Keratinocyte (primary cell): ENCODE measurements at regions not wholly inside any gene's neighbourhood (a gene's known extent, or its start where the extent isn't known, plus 50 kb on each side); places are given as distances from the start of the nearest gene placed in this dataset.
A peak's percentile ranks its signal among the peaks of the same experiment; 100 is the strongest.

Experiments
- DNase-seq: peaks from one replicate; pipeline ENCODE4 v3.0.0-alpha.2; 2011; ENCODE audit warnings: low read depth, missing footprints, low spot score
- FAIRE-seq: peaks from 2 replicates; lab custom pipeline; 2011; peaks lifted over from hg19 to GRCh38; lab: Jason Lieb, UNC
- H2AFZ ChIP-seq: 2 replicates; pipeline ENCODE4 v1.6.0; 2012; ENCODE audit warnings: low read length, control low read depth, inconsistent platforms; ENCODE audit not compliant: control insufficient read depth
- H3K27ac ChIP-seq: 2 replicates; pipeline ENCODE4 v1.5.1; 2011; ENCODE audit warnings: low read length; ENCODE audit not compliant: control insufficient read depth, insufficient read depth
- H3K27me3 ChIP-seq: 3 replicates; pipeline ENCODE4 v1.6.0; 2011; ENCODE audit warnings: low read length; ENCODE audit not compliant: control insufficient read depth, insufficient read depth; ENCODE audit errors: extremely low read depth
- H3K36me3 ChIP-seq, 2 experiments: 2 replicates in 1 of 2; 3 replicates in 1 of 2; pipeline ENCODE4 v1.5.1; 2011; ENCODE audit warnings: low read length in 2 of 2, mild to moderate bottlenecking in 1 of 2; ENCODE audit not compliant: control insufficient read depth in 2 of 2, insufficient read depth in 2 of 2; ENCODE audit errors: extremely low read depth in 1 of 2
- H3K4me1 ChIP-seq: 3 replicates; pipeline ENCODE4 v1.5.1; 2011; ENCODE audit warnings: low read length; ENCODE audit not compliant: control insufficient read depth, insufficient read depth; ENCODE audit errors: extremely low read depth
- H3K4me2 ChIP-seq: 3 replicates; pipeline ENCODE4 v1.6.0; 2011; ENCODE audit warnings: low read depth, low read length; ENCODE audit not compliant: control insufficient read depth, insufficient read depth; ENCODE audit errors: extremely low read depth
- H3K4me3 ChIP-seq, 3 experiments: fragments of 200-600 bp in 1 of 3; sonication (generic) in 1 of 3; 2 replicates in 2 of 3; 3 replicates in 1 of 3; pipeline ENCODE4 v1.5.1; 2011 to 2016; ENCODE audit warnings: low read length in 3 of 3, mild to moderate bottlenecking in 3 of 3, control low read depth in 2 of 3, inconsistent platforms in 1 of 3, low read depth in 1 of 3, mixed read lengths in 1 of 3, mixed run types in 1 of 3, moderate library complexity in 1 of 3; ENCODE audit not compliant: control insufficient read depth in 2 of 3, insufficient read depth in 2 of 3; ENCODE audit errors: extremely low read depth in 1 of 3
- H3K79me2 ChIP-seq: 2 replicates; pipeline ENCODE4 v1.6.0; 2012; ENCODE audit warnings: low read length; ENCODE audit not compliant: control insufficient read depth, insufficient read depth
- H3K9ac ChIP-seq: 3 replicates; pipeline ENCODE4 v1.6.0; 2011; ENCODE audit warnings: low read length; ENCODE audit not compliant: control insufficient read depth, insufficient read depth; ENCODE audit errors: extremely low read depth
- H3K9me1 ChIP-seq: 3 replicates; pipeline ENCODE4 v1.6.0; 2011; ENCODE audit warnings: low read length; ENCODE audit not compliant: control insufficient read depth, insufficient read depth; ENCODE audit errors: extremely low read depth
- H3K9me3 ChIP-seq: 2 replicates; pipeline ENCODE4 v1.5.1; 2012; ENCODE audit warnings: low read depth, low read length; ENCODE audit not compliant: control insufficient read depth
- H4K20me1 ChIP-seq: 3 replicates; pipeline ENCODE4 v1.6.0; 2011; ENCODE audit warnings: low read length; ENCODE audit not compliant: control insufficient read depth, insufficient read depth; ENCODE audit errors: extremely low read depth
- CTCF ChIP-seq, 3 experiments: IDR thresholded peaks in 1 of 3; conservative IDR thresholded peaks in 1 of 3; optimal IDR thresholded peaks in 1 of 3; 2 replicates in 2 of 3; 3 replicates in 1 of 3; pipeline versions ENCODE3 to v1.5.1; 2011; ENCODE audit warnings: low read length in 3 of 3, mild to moderate bottlenecking in 3 of 3, moderate library complexity in 2 of 3, control low read depth in 1 of 3, inconsistent platforms in 1 of 3; ENCODE audit not compliant: insufficient read depth in 2 of 3; ENCODE audit errors: extremely low read depth in 1 of 3
- EZH2 ChIP-seq: IDR thresholded peaks from one replicate; pipeline ENCODE4 v1.6.1; 2012; ENCODE audit warnings: inconsistent platforms, mild to moderate bottlenecking, low read length, moderate library complexity
- dilution Hi-C: fragments of 300-500 bp; cut with MboI; formaldehyde crosslinking; loops from one replicate; pipeline ENCODE4 v1.7.0; 2020; ENCODE audit warnings: low sequenced_read_pairs; ENCODE audit not compliant: extremely low pct_ligation_motif_present

GRCh38 chr7:113291058-113291457 is 172.7 kb upstream of the SMIM30 start:
- Histone ChIP-seq H3K79me2 (no peaks in the 10 kb centered on the region), H3K9ac (no peak overlapping the region), H3K36me3 (no peaks in the 10 kb centered on the region), H2AFZ (no peak overlapping the region), H3K9me1 (no peaks in the 10 kb centered on the region), H4K20me1 (no peaks in the 10 kb centered on the region), H3K4me3 (no peak overlapping the region), H3K4me2 (no peak overlapping the region), H3K27me3 (no peaks in the 10 kb centered on the region), H3K27ac (no peak overlapping the region), H3K4me1 (no peaks in the 10 kb centered on the region), H3K9me3 (no peaks in the 10 kb centered on the region)
- no peak for FAIRE-seq
- DNase-seq = no peak
- dilution Hi-C loops = no loop called here
- no peak for TF ChIP-seq EZH2
- TF ChIP-seq CTCF (optimal IDR thresholded peaks at IDR 0.05 in 1 of 3, IDR thresholded peaks at IDR 0.05 in 1 of 3, conservative IDR thresholded peaks at IDR 0.05 in 1 of 3; ENCODE audit: extremely low read depth in 1 of 3, insufficient read depth in 2 of 3, low read length in 3 of 3) = no peak

GRCh38 chr7:113289140-113289740 is 170.9 kb upstream of the SMIM30 start:
- H3K36me3 ChIP-seq = no peaks in the 10 kb centered on the region
- H3K9me1 ChIP-seq = no peaks in the 10 kb centered on the region
- FAIRE-seq (peak; percentile 75), DNase-seq (no peak)
- H4K20me1 ChIP-seq = no peaks in the 10 kb centered on the region
- no peak overlapping the region for H3K4me2 ChIP-seq
- H3K27ac ChIP-seq = no peak overlapping the region
- H3K79me2 ChIP-seq = no peaks in the 10 kb centered on the region
- H3K9ac ChIP-seq = no peak overlapping the region
- no peaks in the 10 kb centered on the region for H3K4me1 ChIP-seq
- H3K4me3 ChIP-seq = no peak overlapping the region
- H2AFZ ChIP-seq = no peak overlapping the region
- dilution Hi-C loops = no loop called here
- TF ChIP-seq CTCF (optimal IDR thresholded peaks at IDR 0.05 in 1 of 3, IDR thresholded peaks at IDR 0.05 in 1 of 3, conservative IDR thresholded peaks at IDR 0.05 in 1 of 3; ENCODE audit: extremely low read depth in 1 of 3, insufficient read depth in 2 of 3, low read length in 3 of 3) = peak; percentile 57 to 79 (median 71)
- TF ChIP-seq EZH2 = no peak
- H3K9me3 ChIP-seq = no peaks in the 10 kb centered on the region
- no peaks in the 10 kb centered on the region for H3K27me3 ChIP-seq
